ENCODE measurements at regions not wholly inside any gene's neighbourhood (a gene's known extent, or its start where the extent isn't known, plus 50 kb on each side); places are given as distances from the start of the nearest gene placed in this dataset.

DNA sequence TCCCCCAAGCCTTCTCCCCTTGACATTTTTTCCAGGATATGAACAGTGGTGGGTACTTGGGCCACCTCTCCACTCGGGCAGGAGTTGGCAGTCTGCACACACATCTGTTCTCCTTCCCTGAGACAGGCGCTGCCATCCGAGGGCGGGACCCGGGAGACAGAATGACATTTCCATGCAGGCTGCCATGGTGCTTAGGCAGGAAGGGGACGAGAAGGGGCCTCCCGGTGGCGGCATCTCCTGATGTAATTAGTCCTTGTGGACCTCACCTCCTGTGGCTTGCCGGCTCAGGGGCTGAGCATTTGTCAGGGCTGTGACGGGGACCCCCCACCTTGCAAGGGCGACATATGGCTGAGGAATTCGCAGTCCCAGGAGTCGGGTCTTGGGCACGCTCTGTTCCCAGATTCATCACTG, 197.2 kb downstream of the FOXL1 start:
- H3K27ac ChIP-seq, result no peak overlapping the region
- CTCF ChIA-PET, result no interaction called here
- POLR2A ChIA-PET (ENCODE audit: low non-redundant PET), result no interaction called here
- TF ChIP-seq, protein P1, sequence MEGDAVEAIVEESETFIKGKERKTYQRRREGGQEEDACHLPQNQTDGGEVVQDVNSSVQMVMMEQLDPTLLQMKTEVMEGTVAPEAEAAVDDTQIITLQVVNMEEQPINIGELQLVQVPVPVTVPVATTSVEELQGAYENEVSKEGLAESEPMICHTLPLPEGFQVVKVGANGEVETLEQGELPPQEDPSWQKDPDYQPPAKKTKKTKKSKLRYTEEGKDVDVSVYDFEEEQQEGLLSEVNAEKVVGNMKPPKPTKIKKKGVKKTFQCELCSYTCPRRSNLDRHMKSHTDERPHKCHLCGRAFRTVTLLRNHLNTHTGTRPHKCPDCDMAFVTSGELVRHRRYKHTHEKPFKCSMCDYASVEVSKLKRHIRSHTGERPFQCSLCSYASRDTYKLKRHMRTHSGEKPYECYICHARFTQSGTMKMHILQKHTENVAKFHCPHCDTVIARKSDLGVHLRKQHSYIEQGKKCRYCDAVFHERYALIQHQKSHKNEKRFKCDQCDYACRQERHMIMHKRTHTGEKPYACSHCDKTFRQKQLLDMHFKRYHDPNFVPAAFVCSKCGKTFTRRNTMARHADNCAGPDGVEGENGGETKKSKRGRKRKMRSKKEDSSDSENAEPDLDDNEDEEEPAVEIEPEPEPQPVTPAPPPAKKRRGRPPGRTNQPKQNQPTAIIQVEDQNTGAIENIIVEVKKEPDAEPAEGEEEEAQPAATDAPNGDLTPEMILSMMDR (conservative IDR thresholded peaks at IDR 0.05; ENCODE audit: low read depth), result no peak
- DNase-seq (ENCODE audit: low spot score), result no peak

DNA sequence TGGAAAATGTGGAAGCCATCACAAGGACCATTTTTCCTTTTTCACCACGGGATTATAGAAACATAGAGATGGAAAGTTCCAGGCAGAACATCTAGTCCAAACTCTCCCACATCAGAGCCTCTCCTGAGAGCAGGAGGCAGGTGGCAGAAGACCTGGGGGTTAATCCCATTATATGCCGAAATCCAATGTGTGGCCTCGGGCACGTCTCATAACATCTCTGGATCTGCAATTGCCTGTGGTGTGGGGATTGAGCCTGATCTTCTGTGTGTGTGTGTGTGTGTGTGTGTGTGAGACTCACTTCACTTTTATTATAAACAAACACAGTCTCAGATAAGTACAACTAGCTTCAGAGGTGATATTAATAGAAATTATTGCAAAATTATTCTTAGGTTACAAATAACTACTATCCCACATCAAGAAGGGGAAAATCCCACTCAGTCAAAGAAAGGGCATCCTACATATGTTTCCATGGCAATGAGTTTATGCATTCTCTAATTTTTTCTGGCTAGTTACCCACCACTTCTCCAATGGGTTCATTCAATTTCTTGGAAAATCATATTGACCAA, 199.1 kb downstream of the FOXL1 start:
- POLR2A ChIA-PET (ENCODE audit: low non-redundant PET), result no interaction called here
- DNase-seq (ENCODE audit: low spot score), result no peak
- H3K27ac ChIP-seq, result no peak overlapping the region
- TF ChIP-seq, protein P1 (conservative IDR thresholded peaks at IDR 0.05; ENCODE audit: low read depth), result no peak
- CTCF ChIA-PET, result no interaction called here

DNA sequence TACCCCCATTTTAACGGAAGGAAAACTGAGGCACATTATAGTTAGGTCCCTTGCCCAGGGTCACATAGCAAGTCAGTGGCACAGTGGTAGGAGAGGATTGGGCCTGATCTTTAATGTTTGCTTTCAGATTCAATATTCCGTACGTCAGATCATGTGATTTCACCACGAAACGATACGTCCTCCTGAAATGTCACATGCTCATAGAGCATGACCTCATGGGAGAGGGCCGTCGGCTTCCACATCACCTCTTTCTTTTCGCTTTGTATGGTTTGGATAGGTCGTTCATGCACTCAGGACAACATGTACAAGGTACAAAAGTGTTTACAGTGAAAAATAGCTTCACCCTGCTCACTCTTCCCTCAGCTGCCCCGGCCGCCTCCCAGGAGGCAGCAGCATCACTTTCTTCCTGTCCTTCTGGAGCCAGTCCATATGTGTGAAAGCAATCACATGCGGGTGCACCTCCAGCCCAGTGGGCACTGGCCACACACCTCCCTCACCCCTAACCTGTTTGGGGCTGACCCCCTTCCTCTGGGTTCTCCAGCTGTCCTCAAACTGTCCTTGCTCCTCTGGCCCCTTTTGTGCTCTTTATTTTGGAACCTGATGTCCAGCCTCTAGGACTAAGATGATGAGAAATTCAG, 199.9 kb downstream of the FOXL1 start:
- DNase-seq (ENCODE audit: low spot score), result no peak
- ChIA-PET POLR2A (ENCODE audit: low non-redundant PET) (interaction anchor here (0.7 kb wide), 1 partner anchor 202 kb away, joined by 3 read pairs; no protein-coding TSS in a partner anchor), CTCF (no interaction called here)
- H3K27ac ChIP-seq, result no peak overlapping the region
- TF ChIP-seq, protein P1 (conservative IDR thresholded peaks at IDR 0.05; ENCODE audit: low read depth), result no peak

DNA sequence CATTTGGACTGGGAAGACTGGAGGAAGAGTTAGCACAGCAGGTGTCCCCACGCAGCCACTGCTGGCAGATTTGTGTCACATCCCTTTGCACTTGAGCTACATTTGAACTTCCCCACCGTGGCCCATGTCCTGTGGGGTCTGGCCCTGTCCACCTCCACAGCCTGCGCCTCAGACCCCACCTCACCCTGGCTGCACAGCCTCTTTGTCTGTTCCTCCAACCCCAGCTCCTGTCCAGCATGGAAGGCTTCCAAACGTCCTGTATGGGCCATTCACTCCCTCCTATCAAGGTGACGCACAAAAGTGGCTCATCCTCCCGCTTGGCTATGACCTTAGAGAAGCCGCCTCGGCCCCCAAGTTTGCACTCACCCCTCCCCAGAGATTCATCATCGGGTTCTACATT, 200.6 kb downstream of the FOXL1 start:
- CTCF ChIA-PET, result no interaction called here
- TF ChIP-seq, protein P1 (conservative IDR thresholded peaks at IDR 0.05; ENCODE audit: low read depth), result no peak
- POLR2A ChIA-PET (ENCODE audit: low non-redundant PET), result no interaction called here
- no peak for DNase-seq (ENCODE audit: low spot score)
- no peak overlapping the region for H3K27ac ChIP-seq

DNA sequence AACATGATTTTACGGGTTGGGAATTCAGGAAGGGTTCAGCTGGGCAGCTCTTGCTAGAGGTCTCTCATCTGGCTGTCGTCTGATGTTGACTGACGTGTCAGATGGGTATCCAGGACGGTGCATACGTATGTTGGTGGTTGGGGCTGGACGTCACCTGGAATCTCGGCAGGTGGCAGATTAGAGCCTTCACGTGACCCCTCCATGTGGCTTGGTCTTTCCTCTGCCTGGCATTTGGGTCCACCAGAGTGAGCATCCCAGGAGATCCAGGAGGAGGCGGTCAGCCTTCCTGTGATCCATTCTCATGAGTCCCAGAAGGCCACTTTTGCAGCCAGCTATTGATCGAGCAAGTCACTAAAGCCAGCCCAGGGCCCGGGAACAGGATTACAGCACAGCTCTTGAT, 202.7 kb downstream of the FOXL1 start:
- ChIA-PET CTCF (no interaction called here), POLR2A (ENCODE audit: low non-redundant PET) (no interaction called here)
- no peak overlapping the region for H3K27ac ChIP-seq
- DNase-seq (ENCODE audit: low spot score), result no peak
- TF ChIP-seq, protein P1 (conservative IDR thresholded peaks at IDR 0.05; ENCODE audit: low read depth), result no peak

DNA sequence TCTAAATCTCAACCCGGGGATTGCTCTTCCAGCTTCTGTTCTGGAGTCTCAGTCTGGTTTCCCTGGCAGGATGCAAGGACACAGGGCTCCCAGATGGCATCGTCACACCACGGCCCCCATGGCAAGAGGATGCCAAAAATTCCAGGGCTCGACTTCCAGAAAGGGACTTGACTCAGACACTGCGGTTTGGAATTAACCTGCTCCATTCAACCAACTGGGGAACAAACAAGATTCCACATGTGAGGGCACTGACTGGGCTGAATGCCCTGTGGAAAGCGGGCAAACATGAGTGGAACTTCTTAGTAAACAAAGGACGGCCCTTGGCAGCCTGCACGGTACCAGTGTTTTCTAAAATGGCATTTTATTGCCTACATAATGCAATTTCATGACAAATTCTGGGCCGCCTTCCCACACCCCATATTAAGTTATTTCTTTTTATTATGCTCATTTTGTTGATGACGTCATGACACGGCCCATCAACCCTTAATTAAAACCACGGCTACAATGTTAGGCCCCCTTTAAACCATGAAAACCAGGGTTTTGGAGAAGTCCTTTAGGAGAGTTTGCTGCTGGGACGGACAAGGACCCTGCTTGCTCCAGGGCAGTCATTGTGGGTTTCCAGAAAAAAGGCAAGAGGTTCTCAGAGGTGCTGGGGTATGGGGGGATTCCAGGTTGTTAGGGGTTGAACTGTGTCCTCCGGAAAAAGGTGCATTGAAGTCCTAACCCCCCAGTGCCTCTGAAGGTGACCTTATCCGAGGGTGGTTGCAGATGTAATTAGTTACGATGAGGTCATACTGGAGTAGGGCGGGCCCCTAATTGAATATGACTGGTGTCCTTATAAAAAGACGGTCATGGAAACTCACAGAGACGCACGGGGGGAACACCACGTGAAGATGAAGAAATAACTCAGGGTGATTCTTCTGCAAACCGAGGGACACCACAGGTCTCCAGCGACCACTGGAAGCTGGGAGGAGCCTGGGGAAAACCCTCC, 205.6 kb downstream of the FOXL1 start:
- ChIA-PET POLR2A (ENCODE audit: low non-redundant PET) (no interaction called here), CTCF (interaction anchor here (0.7 kb wide), 1 partner anchor 88 kb away, joined by 3 read pairs; no protein-coding TSS in a partner anchor)
- peak; percentile 73 for DNase-seq (ENCODE audit: low spot score)
- TF ChIP-seq, protein P1 (conservative IDR thresholded peaks at IDR 0.05; ENCODE audit: low read depth), result no peak
- peak overlapping the region; percentile 82 for H3K27ac ChIP-seq

Measured in RWPE1 (cell line).